COR-L47 (cell line): ENCODE measurements at regions not wholly inside any gene's neighbourhood (a gene's known extent, or its start where the extent isn't known, plus 50 kb on each side); places are given as distances from the start of the nearest gene placed in this dataset.
"Not testable (repeated sequence)": the region's sequence is repeated elsewhere in the genome, so short reads cannot be mapped to it uniquely, and the experiment has no call there.

Experiments used
- DNase-seq: peaks from one replicate; lab custom pipeline; 2025; lab: John Stamatoyannopoulos, UW

DNA sequence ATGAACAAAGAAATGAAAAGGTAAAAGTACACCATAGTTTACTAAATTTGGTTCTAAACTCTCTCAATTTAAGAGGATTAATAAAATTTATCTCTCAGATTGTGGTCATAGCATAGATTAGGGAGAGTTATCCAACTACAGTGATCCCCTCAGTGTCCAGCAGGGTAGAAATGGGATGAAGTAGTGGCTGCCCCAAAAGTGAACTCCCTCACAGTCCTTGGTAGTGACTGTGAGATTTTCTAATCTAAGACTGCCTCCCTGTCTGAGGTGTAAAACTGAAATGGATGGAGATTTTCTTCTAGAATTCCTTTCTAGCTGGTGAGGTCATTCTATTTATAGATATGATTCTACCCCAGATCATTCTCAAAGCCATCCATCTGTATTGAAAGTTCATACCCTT is 455.5 kb downstream of the ACTL7B start:
- no peak for DNase-seq

DNA sequence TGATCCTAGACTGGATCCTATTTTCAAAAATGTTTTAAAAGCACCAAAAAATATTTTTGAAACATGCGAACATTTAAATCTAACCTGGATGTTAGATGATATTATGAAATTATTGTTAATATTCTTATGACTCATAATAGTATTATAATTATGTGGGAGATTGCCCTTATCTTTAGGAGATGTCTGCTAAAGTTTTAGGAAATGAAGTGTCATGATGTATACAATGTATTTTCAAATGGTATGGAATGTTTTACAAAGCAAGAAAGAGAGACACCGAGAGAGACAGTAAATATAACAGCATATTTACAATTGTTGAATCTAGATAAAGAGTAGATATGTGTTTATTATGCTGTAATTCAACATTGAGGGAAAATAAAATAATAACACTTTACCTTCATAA is 455.9 kb downstream of the ACTL7B start:
- DNase-seq: no peak

DNA sequence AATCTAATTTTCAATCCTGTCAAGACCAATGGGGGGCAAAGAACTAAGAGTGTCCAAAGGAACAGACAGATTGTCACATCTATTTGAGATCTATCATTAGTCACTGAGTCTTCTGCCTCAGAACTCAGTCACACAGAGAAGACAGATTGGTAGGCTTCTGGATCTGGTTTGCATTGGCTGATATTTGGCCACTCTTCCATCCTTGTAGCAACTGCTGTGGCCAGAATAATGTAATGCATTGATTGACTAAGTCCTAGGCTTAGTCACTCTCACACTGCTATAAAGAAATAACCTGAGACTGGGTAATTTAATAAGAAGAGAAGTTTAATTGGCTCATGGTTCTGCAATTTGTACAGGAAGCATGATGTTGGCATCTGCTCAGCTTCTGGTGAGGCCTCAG is 458.5 kb downstream of the ACTL7B start:
- DNase-seq: no peak

DNA sequence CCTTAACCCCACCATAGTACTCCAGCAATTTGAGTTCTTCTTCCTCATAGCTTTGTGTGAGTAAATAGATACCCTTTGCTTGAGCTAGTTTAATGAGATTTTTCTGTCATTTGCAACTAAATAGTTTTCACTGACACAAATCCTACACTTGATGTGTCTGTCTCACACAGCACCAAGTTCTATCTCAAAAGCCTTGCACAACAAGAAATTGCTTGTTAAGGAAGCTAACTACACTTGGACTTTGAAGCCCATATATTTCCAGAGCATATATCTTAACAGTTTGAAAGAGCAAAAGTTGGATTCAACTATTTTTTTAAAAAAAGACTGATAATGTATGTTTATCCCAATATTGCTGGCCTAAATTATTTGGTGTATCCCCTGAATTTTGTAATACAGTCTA is 459.2 kb downstream of the ACTL7B start:
- no peak for DNase-seq

DNA sequence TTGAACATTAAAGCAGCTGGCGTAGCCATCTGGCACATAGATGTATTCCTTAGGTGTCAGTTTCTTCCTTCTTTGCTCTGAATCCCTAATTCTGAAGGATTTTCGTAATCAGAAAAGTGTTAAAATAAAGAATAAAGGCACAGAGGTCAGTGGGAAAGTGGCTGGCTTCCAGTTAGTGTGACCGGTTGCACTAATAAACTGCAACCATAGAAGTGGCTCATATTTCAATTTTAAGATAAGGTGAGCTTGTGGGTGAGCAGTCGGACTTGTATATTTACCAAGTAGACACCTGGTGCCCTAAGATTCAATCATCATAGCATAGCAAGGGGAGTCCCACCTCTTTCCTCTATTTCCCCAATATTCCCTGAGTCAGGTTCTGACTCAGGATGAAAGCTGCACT is 459.6 kb downstream of the ACTL7B start:
- DNase-seq: no peak

DNA sequence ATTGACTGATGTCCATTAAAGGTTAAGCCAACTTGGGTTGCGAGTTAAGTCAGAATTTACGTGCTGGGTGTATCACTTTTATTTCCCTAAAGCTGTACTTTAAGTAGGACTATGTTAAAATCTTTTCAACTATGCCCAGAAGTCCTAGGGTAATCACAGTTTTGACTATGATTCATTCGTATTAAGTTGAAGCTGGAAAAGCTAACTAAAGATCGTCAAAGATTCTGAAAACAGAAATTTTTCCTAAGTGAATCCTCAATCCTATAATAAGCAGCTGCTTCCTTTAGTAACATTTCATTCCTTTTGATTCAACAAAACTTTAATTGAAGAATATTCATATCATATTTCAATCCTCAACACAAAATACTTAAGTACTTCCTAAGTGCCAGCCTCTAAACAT is 460.4 kb downstream of the ACTL7B start:
- no peak for DNase-seq

DNA sequence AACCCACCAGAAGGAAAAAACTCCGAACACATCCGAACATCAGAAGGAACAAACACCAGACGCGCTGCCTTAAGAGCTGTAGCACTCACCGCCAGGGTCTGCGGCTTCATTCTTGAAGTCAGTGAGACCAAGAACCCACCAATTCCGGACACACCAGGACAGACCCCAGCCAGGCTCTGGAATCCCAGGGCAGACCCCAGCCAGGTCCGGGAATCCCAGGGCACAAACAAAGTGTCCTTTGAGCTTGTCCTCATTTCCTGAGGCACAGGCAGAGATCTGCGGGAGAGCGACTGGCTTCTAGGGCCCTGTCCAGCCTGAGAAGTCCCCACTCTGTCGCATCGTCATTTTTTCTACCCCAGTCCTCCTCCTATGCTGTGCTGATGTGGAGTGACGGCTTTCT is 461.1 kb downstream of the ACTL7B start:
- DNase-seq: no peak

DNA sequence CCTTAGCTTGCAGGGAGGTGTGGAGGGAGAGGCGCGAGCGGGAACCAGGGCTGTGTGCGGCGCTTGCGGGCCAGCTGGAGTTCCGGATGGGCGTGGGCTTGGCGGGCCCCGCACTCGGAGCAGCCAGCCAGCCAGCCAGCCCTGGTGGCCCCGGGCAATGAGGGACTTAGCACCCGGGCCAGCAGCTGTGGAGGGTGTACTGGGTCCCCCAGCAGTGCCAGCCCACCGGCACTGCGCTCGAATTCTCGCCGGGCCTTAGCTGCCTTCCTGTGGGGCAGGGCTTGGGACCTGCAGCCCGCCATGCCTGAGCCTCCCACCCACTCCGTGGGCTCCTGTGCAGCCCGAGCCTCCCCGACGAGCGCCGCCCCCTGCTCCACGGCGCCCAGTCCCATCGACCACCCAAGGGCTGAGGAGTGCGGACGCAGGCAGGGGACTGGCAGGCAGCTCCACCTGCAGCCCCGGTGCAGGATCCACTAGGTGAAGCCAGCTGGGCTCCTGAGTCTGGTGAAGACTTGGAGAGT is 462.2 kb downstream of the ACTL7B start:
- DNase-seq: not testable (repeated sequence)

DNA sequence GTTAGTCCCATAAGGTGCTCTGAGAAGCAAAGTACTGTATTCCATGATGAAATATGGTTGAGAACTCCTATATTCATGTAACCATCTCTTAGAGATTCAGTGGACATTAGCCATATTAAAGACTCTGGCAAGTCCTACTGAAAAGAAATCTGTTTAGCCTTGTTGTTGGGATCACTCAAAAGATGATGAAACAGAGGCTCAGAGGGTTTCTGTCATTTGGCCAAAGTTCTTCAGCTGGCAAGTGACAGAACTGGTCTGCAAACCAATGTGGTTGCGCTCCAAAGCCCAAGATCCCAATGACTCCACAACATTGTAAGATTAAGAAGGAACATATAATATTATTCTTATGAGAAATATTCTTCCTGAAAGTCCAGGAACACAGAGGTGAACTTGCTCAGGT is 462.9 kb downstream of the ACTL7B start:
- DNase-seq: no peak

DNA sequence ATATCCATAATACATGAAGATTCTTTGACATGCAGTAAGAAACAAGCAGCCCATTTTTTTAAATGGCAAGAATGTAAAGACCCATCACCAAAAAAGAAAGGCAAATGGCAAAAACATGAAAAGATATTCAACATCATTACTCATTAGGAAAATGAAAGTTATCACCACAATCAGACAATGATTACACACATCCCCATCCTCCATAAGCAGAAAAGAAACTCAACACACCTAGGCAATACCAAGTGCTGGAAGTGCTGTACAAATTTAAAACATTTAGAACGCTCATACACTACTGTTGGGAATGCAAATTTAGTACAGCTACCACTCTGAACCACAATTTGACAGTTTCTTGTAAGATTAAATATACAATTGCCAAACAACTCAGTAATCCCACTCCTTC is 466.7 kb downstream of the ACTL7B start:
- DNase-seq: no peak

DNA sequence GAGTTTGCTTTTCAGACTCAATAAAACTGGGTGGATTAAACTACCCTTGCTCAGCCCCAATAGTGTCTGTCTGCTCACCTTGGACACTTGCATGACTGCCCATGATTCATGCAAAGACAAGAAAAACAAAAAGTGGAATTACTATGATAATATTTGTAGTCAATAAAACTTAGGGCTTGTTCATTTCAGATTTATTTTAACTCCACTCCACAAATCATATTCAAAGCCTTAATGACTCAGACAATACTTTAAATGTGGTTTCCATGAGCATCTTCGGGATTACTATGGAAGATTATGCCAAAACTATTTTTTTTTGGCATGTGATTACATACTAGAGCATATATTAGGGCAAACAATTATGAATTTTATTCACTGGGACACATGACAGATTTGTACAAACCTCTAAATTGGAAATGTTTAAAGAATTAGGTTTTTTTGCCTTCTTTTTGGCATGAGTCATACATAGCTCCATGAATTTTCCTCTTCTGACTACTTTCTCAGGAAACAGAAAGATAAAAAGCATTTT is 468.9 kb downstream of the ACTL7B start:
- DNase-seq: no peak

DNA sequence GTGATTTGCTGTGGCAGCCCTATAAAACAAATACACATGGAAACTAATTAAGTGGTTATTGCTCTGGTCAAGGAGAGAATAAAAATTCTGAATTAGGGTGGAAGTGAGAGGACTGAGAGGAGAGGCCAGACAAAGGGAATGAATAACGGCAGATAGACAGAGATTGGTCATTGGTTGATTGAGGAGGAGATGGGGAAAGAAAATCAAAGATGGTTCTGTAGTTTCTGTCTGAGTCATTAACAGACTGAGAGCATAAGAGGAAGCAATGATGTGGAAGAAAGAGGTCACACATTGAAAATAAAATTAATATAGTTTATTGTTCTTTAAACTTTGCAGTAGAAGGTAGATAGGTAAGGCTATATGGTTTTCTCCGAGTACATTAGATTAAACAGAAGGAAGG is 469.8 kb downstream of the ACTL7B start:
- DNase-seq: no peak

DNA sequence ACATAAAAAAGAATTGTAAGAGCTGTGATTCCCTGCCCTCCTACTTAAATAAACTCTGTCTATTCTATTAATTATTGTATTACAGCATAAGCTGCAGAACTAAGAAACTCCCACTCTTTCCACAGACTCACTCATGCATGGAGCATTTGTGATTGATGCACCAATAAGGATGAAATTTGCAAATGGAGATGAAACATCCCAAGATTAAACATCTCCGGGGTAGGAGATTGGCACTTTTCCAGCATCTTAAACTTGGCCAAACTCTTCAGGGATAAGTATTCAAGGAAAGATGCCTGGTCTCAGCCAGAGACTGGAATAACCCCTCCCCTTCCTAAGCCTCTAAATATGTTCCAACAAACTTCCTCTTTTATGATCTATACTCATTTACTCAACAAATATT is 472.0 kb downstream of the ACTL7B start:
- no peak for DNase-seq

DNA sequence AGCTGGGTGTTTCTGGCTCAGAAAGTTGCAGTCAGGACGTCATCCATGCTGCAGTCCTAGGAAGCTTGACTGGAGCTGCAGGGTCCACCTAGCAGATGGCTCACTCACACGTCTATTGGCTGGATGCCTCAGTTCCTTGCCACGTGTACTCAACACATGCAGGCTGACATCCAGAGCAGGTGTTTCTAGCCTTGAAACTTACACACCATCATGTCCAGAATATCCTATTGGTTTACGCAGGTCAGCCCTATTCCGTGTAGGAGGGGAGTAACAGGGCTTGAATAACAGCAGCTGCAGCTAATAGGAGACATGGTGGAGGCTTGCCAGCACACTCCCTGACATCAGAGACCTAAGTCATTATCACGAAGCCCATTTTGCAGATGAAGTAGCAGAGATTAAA is 473.5 kb downstream of the ACTL7B start:
- DNase-seq: peak; percentile 22

DNA sequence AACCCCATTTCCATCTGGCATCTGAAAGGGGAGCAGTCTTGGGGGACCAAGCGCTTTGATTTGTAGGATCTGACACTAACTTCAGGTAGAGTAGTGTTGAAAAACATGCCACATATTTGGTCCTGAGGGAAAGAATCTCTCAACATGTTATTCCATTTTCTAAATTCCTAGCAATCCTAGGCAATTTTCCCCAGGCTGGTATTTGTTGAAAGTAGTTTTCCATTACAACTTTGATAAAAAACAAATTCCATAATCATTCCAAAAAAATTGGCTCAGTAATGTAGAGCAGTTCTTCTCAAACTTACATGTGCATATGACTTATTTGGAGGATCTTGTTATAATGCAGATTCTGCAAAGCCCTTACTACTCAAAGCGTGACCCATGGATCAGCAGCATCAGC is 477.9 kb downstream of the ACTL7B start:
- DNase-seq: no peak

DNA sequence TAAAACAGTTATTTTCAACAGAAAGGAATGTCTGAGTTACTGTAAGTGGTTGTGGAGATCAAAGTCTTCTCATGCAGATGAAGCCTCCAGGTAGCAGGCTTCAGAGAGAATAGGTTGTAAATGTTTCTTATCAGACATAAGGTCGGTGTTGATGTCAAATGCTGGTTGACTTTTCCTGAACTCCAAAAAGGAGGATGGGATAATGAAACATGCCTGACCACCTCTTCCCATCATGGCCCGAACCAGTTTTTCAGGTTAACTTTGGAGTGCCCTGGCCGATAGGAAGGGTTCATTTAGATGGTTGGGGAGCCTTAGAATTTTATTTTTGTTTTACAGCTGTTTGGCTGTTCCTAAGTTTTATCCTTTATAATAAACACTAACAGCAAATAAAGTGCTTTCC is 478.4 kb downstream of the ACTL7B start:
- no peak for DNase-seq

DNA sequence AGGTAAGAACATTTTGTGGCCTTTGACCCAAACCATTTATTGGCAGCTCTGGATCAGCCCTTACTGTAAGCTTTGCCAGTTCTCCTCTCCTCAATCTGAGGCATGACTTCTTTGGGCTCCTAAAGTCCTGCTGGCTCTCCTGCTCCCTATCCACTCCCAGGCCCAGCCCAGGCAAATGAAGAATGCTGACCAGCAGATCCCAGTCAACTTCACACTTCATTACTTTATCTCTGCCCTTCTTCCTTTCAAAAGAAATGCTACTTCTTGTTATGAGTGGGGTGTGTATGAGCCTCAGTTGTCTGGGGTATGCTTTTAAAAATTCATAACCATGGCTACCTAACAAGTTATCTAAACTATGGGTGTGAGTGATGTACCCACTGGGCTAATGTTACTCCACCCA is 479.6 kb downstream of the ACTL7B start:
- DNase-seq: no peak

DNA sequence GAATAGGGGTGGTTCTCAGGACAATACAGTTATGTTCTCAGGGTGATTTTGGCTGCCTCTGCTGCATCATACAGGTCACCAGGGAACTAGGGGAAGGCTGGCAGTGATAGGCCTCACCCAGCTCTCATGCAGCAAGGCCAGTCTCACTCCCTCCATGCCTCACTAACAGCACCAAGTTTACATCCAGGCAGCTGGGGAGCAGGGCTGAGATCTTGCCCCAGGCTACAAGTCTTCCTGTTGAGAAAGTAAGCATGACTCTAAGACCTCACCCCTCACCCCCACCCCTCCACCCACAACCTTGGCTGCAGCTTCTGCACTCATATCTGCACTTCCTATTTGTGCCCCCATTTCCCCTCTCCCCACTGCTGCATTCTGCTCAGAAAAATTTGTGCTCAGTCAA is 481.2 kb downstream of the ACTL7B start:
- DNase-seq: no peak

DNA sequence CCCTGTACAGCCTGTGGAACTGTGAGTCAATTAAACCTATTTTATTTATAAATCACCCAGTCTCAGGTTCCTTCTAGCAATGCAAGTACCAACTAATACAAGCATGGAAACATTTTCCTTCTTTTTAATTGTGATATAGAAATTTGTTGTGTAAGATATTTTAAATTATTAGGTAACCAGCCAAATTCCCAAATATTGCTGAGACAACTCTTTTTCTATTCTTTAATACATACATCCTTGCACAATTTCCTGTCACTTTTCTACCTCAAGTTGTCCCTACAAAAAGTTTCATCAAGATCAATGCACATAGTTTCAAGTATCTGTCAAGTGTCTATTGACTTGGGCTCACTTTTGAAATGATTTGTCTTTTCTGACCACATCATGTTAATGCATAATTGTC is 488.6 kb downstream of the ACTL7B start:
- DNase-seq: no peak

DNA sequence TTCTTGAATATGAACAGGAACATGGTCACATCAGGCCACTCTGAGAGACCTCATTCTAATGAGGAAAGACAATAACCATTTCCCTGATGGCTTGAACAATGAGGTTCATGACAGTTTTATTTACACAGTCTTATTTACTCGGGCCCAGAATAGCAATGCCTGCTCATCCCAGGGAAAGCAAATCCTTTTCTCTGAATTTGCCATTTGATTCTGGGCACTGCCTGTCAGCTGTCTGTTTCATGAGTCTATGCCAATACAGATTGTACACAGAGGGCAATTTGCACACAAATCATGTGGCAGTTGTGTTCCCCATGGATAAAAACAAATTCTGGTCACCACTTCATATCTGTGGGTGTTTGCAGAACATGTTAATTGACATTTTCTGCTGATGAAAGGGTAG is 492.5 kb downstream of the ACTL7B start:
- peak; percentile 85 for DNase-seq

DNA sequence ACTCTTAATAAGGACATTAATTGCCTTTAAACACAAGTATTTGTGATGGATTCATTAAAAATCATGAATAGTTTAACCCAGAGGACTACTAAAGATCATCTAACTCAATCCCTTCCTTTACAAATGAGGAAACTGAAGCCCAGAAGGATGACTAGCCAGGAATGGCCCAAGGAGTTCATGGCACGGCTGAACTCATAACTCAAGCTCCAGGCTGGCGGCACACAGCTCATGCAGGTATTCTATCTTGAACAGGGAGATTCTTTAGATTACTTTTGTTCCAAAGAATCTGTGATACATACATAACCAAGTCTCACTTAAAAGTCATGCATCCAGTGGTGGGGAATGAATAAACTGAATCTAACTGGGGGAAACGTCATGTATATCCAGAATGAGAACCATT is 495.5 kb downstream of the ACTL7B start:
- no peak for DNase-seq

DNA sequence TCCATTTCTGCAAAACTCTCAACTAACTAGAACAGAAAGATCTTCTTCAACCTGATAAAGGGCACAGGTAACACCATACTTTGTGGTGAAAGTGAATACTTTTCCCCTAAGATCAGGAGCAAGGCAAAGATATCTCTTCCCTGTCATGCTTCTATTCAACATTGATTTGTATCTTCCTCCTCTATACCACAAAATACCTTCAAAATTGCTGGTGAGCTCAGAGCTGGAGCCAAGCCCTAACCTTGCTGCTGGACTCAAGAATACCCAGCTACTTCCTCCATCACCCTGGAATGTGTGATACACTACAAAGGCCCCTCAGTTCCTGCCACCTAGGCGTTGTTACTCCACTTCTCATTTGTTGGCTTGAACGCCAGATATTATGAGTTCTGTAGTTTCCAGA is 499.0 kb downstream of the ACTL7B start:
- no peak for DNase-seq

DNA sequence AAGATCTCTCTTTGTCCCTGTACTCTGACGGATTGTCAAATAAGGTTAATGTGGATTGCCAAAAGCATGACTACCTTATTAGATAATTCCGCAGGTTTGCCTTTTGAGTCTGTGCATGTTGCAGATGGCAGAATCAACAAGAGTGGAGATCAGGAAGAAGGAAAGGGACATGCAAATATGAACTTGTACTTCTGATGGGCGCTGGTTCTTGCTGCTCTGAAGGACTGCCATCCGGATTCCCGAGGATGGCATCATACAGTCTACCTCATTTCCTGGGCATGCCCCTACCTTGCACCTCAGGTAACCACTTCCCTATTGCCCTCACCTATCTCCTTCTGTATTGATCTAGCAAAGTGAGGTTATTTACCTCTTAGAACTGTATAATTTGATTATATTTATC is 504.2 kb downstream of the ACTL7B start:
- no peak for DNase-seq

DNA sequence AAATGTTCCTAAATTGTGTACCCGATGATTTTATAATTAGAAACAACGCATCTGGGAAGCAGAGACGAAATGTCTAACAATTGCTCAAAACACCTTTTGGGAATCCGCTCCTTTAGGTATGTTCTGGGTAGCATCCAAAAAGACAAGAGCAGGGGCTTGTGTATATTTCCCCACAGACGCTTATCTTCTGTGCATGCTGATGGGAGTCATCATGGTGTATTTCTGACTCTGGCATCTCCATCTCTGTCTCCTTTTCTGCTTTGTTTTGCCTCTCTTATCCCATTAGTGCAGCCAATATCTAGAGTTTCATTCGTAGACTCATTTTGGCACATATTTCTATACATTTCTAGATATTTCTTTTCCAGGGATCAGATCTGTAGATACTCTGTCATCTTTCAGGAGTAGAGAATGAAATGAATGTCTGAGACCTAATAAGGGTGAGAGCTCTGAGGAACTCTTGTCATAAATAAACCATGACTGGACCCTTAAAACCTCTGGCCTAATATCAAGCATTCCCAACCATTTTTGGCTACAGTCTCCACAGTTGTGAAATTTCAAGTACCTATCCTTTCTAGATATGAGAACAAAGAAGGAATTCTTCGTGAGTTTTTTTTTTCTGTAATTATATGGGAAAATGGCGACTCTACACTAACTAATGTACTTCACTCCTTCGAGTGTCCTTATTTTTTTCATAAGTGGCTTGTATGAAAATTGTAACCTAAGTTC is 508.2 kb downstream of the ACTL7B start:
- no peak for DNase-seq
